Erythroblast (primary cell): ENCODE measurements at regions not wholly inside any gene's neighbourhood (a gene's known extent, or its start where the extent isn't known, plus 50 kb on each side); places are given as distances from the start of the nearest gene placed in this dataset.

Source experiments
- GATA1 ChIP-seq: IDR thresholded peaks from 2 replicates; pipeline ENCODE4 v1.6.1; 2011; ENCODE audit warnings: low read depth, mild to moderate bottlenecking, control low read depth, low read length, moderate library complexity
- POLR2A ChIP-seq: IDR thresholded peaks from 2 replicates; pipeline ENCODE4 v1.6.1; 2011; ENCODE audit warnings: mild to moderate bottlenecking, low read length

DNA sequence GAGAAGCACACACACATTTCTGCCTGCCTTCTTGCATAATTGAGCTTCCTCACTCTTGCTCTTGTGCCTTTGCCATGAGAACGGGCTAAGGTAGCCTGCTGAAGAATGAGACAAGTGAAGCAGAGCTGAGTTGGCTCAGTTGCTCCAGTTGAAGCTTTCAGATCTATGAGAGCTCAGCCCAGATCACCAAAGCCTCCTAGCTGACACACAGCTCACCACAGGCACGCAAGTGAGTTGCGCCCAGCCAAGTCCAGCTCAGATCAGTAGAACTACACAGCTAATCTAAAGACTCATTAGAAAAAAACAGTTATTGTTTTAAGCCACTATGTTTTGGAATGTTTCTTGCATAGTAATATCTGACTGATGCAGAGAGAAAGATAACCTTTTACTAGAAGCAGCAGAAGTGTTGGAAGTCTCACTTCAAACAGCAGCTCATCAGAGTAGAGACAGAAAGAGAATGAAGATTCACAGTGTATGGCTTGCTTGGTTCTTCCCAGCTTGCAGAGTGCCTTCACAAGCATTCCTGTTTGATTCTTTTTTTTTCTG is 362.4 kb downstream of the MID1IP1 start:
- no peak for TF ChIP-seq POLR2A
- TF ChIP-seq GATA1 = no peak
